Hepatocyte (in vitro differentiated cells): ENCODE measurements at regions not wholly inside any gene's neighbourhood (a gene's known extent, or its start where the extent isn't known, plus 50 kb on each side); places are given as distances from the start of the nearest gene placed in this dataset.
A peak's percentile ranks its signal among the peaks of the same experiment; 100 is the strongest.

ENCODE experiments used
- DNase-seq: peaks from one replicate; pipeline ENCODE4 v3.0.0-alpha.2; 2016; ENCODE audit warnings: low spot score
- H2AFZ ChIP-seq: fragments of 200-600 bp; sonication (generic); 2 replicates; pipeline ENCODE4 v1.6.0; 2016; ENCODE audit warnings: antibody characterized with exemption, mild to moderate bottlenecking
- H3K27ac ChIP-seq: fragments of 200-600 bp; sonication (generic); 2 replicates; pipeline ENCODE4 v1.5.1; 2016; ENCODE audit warnings: mild to moderate bottlenecking
- H3K27me3 ChIP-seq: fragments of 200-600 bp; sonication (generic); 2 replicates; pipeline ENCODE4 v1.6.1; 2016
- H3K36me3 ChIP-seq: fragments of 200-600 bp; sonication (generic); replicated peaks from 2 replicates; pipeline ENCODE4 v1.5.1; 2016; ENCODE audit warnings: low read depth; ENCODE audit not compliant: insufficient read depth
- H3K4me1 ChIP-seq: fragments of 200-600 bp; sonication (generic); 2 replicates; pipeline ENCODE4 v1.5.1; 2016; ENCODE audit warnings: mild to moderate bottlenecking, moderate library complexity; ENCODE audit not compliant: insufficient read depth
- H3K4me2 ChIP-seq: fragments of 200-600 bp; sonication (generic); 2 replicates; pipeline ENCODE4 v1.6.0; 2016
- H3K4me3 ChIP-seq: fragments of 200-600 bp; sonication (generic); 2 replicates; pipeline ENCODE4 v1.5.1; 2016; ENCODE audit warnings: mild to moderate bottlenecking
- H3K79me2 ChIP-seq: fragments of 200-600 bp; sonication (generic); 2 replicates; pipeline ENCODE4 v1.6.0; 2017; ENCODE audit warnings: mild to moderate bottlenecking
- H3K9me2 ChIP-seq: fragments of 200-600 bp; sonication (generic); replicated peaks from 2 replicates; pipeline ENCODE4 v1.6.0; 2017; ENCODE audit warnings: mild to moderate bottlenecking; ENCODE audit not compliant: insufficient read depth
- H3K9me3 ChIP-seq: fragments of 200-600 bp; sonication (generic); 2 replicates; pipeline ENCODE4 v1.5.1; 2016; ENCODE audit warnings: low read depth, mild to moderate bottlenecking
- H4K20me1 ChIP-seq: fragments of 200-600 bp; sonication (generic); 2 replicates; pipeline ENCODE4 v1.6.0; 2016; ENCODE audit warnings: mild to moderate bottlenecking; ENCODE audit not compliant: insufficient read depth, poor library complexity, severe bottlenecking
- CTCF ChIP-seq: fragments of 200-600 bp; sonication (generic); IDR thresholded peaks from 2 replicates; pipeline ENCODE4 v1.5.1; 2016; ENCODE audit warnings: antibody characterized with exemption, mild to moderate bottlenecking; ENCODE audit not compliant: poor library complexity
- EZH2 ChIP-seq: fragments of 200-600 bp; sonication (generic); IDR thresholded peaks from 2 replicates; pipeline ENCODE4 v1.6.1; 2016; ENCODE audit warnings: antibody characterized with exemption, mild to moderate bottlenecking, borderline replicate concordance
- EZH2phosphoT487 ChIP-seq: fragments of 200-600 bp; sonication (generic); IDR thresholded peaks from one replicate; pipeline ENCODE4 v1.6.1; 2018; ENCODE audit warnings: antibody characterized with exemption, mild to moderate bottlenecking, low read depth, moderate library complexity; ENCODE audit not compliant: unreplicated experiment, severe bottlenecking
- WGBS: methylation state at CpG from one replicate; pipeline ENCODE4 v1.1.6; 2016; ENCODE audit warnings: low lambda C conversion rate; ENCODE audit errors: missing lambda C conversion rate; 5-methylcytosine and 5-hydroxymethylcytosine counted together

- no peaks in the 10 kb centered on the region for H3K27me3 ChIP-seq
- no peaks in the 10 kb centered on the region for H3K36me3 ChIP-seq
- H4K20me1 ChIP-seq, result no peaks in the 10 kb centered on the region
- no peak overlapping the region for H3K27ac ChIP-seq
- no peaks in the 10 kb centered on the region for H3K9me3 ChIP-seq
- H3K4me1 ChIP-seq, result peaks cover 9% of the 10 kb centered on the region
- TF ChIP-seq EZH2 (no peak), CTCF (no peak), EZH2phosphoT487 (no peak)
- 85% methylated on average over 1 of the region's 1 CpG for WGBS
- no peak overlapping the region for H2AFZ ChIP-seq
- no peaks in the 10 kb centered on the region for H3K79me2 ChIP-seq
- H3K9me2 ChIP-seq, result no peaks in the 10 kb centered on the region
- DNase-seq, result no peak
- no peak overlapping the region for H3K4me3 ChIP-seq
- no peak overlapping the region for H3K4me2 ChIP-seq
Measured at GRCh38 chr22:44419429-44419828, 78.6 kb downstream of the RTL6 start.

- WGBS, result 93% methylated on average over 11 of the region's 11 CpGs
- Histone ChIP-seq H3K4me1 (peaks cover 15% of the 10 kb centered on the region), H4K20me1 (no peaks in the 10 kb centered on the region), H3K4me2 (no peak overlapping the region), H3K79me2 (no peaks in the 10 kb centered on the region), H3K9me3 (no peaks in the 10 kb centered on the region), H3K27me3 (no peaks in the 10 kb centered on the region), H2AFZ (no peak overlapping the region), H3K36me3 (no peaks in the 10 kb centered on the region), H3K9me2 (no peaks in the 10 kb centered on the region), H3K4me3 (no peak overlapping the region), H3K27ac (no peak overlapping the region)
- TF ChIP-seq EZH2 (no peak), EZH2phosphoT487 (no peak), CTCF (no peak)
- no peak for DNase-seq
Measured at GRCh38 chr22:44413211-44413610, 84.8 kb downstream of the RTL6 start.

GRCh38 chr22:44412136-44412731 lies 85.8 kb downstream of the RTL6 start:
- WGBS, result 86% methylated on average over 19 of the region's 19 CpGs
- Histone ChIP-seq H2AFZ (peak overlapping the region; percentile 19), H3K4me2 (peak overlapping the region; percentile 64)

More at GRCh38 chr22:44412136-44412731, 85.8 kb downstream of the RTL6 start:
- Histone ChIP-seq H3K27ac (peak overlapping the region; percentile 78), H3K36me3 (no peaks in the 10 kb centered on the region), H3K79me2 (no peaks in the 10 kb centered on the region), H3K9me2 (no peaks in the 10 kb centered on the region), H3K9me3 (no peaks in the 10 kb centered on the region), H3K4me1 (peaks cover 15% of the 10 kb centered on the region), H4K20me1 (no peaks in the 10 kb centered on the region), H3K4me3 (no peak overlapping the region), H3K27me3 (no peaks in the 10 kb centered on the region)
- no peak for TF ChIP-seq CTCF
- no peak for TF ChIP-seq EZH2
- no peak for TF ChIP-seq EZH2phosphoT487
- DNase-seq, result no peak
